ENCODE measurements at regions not wholly inside any gene's neighbourhood (a gene's known extent, or its start where the extent isn't known, plus 50 kb on each side); places are given as distances from the start of the nearest gene placed in this dataset.

DNA sequence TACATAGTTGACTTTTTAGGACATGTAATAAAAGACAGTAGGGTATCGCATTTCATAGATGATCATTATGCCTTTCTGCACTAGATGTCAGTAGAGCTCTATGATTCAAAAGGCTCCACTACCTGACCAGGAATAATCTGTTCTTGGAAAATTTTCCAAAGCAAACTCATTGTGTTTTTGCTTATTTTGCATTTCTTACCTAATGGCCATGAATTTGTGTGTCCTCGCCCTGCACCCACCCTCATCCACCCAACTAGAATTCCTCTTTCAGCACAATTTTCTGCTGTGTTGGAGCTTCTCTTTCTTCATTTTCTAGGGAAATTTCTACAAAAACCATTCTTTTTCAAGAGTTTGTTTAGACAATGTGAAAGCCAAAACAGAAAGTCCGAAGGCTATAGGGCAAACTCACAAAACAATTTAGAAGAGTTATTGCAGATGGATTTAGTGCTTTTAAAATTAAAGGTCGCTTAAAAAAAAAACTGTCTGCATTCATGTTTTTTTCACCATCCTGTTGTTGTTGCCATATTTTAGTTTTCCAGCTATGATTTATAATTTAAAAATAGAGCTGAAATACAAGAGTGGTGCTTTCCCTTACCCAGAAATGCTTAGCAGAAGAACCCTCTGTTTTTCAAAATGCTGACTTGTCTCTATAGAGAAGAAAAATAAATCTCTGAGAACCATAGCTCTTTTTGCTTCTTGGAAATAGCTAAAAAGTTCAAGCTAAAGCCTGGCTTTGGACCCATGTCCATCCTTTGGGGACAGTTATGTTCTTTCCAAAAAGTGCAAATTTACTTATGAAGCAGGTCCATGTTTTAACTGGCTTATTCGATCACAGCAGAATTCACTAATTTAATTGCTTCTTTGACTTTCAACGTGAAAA is 183.7 kb downstream of the SPATA18 start:
- DNase-seq, result no peak

DNA sequence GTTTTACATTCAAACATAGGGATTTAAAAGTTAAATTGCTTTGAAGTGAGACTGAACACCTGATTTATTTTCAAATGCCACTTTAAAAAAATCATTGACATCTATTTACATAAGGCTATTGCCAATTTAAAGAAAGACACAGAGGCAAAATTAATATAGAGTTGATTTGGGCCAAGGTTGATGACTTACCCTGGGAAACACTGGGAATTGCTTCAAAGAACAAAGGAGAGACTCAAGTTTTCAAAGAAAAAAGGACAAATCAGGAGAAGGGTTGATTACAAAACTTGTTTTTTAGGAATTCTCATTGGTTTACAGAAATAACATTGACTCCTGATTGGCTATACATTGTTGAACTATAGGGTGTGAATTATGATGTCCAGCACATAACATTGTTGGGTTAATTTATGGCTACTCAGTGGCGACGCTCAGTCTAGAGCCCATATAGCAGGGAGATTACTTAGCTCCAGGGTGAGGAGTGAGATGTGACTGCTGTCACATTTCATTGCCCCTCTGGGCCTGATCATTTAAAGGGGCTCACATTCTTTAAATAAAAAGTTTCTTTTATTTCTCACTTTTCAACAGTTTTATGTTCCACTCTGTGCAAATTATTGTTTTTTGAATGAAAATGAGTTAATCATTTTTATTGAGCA is 184.6 kb downstream of the SPATA18 start:
- DNase-seq, result no peak

DNA sequence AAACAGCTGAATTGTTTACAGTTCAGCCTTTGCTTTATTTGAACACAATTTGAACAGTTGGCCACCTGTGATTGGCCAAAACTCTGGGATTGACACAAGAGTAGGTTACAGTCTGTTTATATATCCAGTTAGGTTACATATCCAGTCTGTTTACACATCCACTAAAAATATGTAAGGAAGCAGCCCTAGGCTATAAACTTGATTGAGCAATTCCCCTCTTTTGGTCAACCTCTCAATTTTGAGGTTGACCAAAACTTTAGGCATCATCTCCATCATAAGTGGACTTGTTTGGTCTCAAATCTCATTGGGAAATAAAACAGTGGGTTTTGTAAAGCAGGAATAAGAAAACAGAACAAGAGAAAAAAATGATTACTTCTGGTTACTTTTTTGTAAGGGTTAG is 190.8 kb downstream of the SPATA18 start:
- no peak for DNase-seq

DNA sequence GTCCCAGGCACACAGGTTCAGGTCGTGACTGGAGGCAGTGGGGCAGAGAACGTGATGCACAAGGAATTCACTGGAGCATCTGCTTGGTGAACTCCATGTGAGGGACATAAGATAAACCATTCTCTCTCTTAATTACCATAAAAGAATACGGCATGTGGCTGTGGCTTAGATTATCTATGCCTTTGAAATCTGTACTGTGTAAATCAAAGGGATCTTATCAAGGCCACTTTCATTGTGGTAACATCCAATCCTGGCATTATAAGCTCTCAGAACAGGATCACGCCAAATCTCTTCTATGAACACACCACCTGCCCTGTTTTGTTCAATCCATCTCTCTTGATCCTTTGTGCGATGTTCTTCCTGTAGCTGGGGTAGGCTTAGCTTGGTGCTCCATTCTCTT is 192.3 kb downstream of the SPATA18 start:
- DNase-seq, result no peak

DNA sequence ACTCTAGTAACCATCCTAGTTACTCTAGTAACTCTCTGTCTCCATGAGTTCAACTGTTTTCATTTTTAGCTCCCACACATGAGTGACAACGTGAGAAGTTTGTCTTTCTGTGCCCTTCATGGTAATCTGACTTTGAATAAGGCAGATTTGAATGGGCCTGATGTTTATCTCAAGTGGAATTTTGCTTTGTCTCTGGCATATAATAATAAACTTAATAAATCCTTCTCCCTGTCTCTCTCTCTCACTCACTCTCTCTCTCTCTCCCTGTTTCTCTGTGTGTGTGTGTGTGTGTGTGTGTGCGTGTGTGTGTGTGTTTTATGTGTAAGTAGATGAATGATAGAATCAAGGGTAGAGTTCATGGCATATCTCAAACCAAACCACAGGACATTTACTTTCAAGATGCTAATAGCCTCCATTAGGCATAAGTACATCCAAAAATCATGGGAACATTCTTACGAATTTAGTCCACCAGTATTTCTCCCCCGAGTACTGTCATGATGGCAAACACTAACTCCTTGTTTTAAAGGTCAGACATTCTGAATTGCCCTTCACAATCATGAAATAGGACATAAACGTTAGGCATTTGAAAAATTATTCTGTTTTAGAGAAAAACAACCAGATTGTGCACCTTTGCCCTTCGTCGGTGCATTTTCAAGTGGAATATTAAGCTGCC is 193.1 kb downstream of the SPATA18 start:
- DNase-seq, result no peak

DNA sequence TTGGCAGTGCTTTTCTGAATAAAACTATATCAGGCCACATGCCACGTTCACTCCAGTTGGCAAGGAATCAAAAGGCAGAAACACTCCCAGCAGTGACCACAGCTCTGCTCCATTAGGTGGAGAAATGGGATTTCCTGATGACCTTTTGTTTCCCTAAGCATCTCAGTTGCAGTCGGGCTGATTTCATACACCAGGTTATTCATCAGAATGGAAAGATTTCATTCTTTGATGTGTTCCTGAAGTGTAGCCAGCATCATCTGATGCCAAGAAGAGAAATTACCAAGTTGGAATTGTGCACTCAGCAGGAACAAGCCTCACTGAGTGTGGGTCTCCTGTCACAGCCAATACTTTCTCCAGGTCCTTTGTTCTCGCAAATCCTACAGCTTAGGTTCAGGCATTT is 193.7 kb downstream of the SPATA18 start:
- no peak for DNase-seq

DNA sequence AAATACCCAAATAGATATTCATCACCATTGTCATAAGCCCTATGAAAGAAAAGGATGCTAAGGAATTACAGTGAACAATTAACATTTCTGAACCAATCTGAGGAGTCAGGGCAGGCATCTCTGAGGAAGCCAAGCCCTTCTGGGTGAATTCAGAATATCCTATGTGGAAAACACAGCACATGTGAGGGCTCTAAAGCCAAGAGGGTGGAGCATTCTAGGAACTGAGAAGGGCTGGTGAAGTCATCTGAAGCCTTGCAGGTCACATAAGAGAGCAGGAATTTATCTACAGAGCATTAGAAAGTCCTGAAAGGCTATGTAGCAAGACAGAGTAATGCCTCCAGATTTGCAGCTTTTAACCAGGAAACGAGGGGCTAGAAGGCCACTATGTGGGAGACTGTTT is 195.7 kb downstream of the SPATA18 start:
- DNase-seq, result no peak

DNA sequence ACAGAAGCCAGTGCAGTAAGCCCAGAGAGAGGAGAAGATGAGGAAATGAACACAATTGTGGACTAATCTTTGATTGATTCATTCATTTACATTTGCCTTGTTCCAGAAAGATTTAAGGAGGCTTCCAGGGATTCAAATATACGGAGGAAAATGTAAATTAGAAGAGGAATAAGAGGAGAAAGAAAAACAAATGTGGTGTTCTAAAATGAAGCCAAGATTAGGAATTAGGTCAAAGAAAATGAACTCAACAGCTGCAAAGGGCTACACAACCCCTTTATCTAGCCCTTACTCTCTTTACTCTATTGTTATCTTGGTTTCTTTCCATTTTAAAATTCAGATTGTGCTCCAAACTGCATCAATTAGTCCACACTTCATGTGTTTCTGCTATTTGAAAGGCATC is 196.8 kb downstream of the SPATA18 start:
- no peak for DNase-seq

DNA sequence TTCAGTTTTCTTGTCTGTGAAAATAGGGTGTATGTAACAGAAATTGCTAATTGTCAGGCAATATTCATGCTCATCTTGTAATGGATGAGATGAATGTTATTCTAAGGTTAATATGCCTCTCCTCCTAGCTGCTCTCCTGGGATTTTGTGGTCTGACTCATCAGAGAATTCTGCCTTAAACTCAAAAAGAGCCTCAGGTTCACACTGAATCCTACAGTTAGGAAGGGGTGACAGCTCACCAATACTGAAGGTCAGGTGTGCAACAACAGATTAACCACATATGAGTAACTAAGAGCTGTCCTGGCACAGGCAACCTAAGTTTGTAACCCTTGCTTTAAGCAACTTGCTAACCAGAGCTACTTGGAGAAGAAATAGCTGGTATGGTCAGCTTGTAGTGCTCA is 197.7 kb downstream of the SPATA18 start:
- no peak for DNase-seq

DNA sequence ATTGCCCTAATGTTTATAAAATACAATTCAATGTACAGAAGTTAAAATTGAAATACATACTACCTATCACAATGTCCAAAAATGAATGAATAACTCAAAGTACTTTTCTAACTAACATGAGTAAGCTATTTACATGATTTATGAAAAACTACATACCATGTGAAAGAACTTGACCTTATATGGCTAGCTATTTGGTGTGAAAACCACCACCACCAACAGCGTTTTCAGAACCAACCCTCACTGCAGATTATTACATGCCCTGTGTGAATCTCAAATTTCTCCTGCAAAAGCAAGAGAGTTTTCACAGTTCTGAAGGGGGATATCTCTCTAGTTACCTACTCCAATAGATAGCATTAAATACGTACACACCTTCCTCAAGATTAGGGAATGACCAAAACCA is 198.5 kb downstream of the SPATA18 start:
- no peak for DNase-seq

DNA sequence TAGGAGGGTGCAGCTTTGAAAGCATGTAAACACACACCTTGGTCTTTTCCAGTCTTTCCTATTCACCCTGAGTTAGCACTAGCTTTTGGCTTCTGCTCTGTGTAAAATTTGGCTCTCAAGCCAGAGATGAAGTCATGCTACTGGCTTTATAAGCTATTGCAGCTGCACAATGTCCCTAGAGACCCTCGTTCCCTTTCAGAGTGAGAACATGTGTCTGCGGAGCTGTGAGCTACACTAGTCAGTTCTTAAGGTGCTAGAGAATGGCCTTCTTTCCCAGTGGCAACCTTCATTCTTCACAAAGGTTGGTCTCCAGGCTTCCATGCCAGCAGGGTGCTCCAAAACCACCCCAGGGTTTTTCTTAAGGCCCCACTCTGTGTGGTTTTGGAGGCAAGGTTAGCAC is 199.1 kb downstream of the SPATA18 start:
- no peak for DNase-seq

DNA sequence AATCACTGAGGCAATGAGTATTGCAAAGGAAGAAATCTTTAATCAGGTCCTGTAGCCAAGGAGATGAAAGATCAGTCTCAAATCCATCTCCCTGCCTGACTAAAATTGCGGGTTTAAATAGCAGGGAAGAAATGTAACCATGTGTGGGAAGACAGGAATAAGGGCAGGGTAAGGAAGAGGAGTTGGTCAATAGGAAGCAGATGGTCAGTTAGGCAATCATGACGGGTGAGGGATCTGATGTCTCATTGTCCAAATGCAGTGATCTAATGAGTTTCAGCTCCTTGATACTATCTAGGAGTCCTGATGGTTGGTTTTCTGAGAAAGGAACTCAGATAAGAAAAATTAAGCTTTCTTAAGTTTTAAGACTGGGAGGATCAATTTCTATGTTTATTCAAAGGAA is 200.8 kb downstream of the SPATA18 start:
- DNase-seq, result no peak

DNA sequence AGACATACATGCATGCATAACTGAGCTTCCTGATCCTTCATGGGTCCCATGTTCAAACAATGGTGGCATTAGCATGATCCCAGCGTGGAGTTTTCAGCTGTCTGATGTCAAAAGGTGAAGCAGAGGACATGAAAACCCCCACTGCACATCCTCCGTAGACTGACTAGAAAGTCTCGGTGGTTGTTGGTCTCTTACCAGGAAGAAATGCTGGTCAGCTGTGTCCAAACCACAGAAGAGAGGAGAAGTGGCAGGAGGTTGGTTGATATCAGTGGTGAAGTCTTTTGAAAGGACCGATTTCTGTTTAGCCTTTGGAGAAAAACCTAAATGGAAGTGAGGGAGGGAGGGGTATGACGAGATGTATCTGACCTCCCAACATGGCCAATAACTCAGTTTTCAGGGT is 201.9 kb downstream of the SPATA18 start:
- no peak for DNase-seq

DNA sequence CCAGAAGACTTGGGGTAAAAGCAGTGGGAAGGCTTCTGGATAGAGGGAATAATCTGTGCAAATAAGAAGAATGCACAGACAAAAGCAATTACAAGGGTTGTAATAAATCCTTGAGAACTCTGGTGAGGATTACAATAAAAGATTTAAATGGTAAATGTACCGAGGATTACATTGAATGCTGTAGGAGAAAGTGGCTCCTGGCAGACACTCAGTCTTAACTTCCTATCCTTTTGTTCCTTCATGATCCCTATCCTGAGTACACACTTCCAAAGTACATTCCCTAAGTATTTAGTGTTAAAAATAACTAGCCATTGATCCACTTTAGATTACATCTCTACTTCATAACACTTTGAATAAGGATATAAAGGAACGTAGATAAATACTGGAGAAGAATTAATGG is 205.4 kb downstream of the SPATA18 start:
- no peak for DNase-seq

DNA sequence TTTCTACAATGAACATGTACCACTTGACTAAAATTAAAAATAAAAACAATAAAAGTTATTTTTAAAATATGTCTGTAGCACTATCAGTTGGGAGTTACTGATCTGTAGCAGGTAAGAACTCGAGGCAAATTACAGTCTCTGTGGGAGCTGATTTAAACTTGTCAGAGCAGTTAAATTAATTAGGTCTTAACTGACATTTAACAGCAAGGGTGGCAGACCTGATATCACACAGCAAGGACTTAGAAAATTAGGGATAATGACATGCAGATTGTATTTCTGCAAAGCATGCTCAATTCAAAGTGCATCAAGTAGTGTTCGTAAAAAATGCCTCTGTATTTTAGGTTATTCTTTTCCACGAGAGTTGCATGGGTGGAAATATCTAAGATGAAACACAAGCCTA is 208.9 kb downstream of the SPATA18 start:
- no peak for DNase-seq

DNA sequence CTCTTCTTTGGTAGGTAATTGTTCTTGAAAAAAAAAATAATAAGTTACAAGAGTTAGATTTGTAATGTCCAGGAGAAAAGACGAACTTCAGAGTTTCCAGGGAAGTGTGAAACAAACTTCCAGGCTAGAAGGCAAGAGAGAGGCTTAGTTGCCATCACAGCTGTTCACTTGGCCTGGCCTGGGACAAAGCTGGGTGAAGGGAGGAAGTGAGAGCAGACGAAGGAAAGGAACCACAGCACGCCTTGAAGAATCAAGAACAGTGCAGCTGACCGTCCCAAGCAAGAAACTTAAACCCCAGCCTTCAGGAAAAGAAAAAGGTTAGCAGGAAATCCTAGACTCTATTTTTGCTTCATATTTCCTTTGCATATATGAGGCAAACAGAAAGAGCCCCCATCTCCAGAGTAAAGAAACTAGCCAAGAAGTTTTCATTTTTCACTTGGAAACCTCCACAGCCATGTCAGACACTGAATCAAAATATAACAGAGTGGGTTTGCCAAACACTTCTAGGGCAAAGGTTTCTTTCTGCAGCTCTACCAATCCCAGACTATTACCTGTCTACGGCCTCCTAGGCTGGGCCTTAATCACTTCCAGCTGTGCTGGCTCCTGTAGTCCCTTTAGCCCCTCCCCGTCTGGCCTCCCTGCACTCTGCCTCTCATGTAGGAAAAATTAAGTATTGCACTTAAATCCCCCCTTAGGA is 209.6 kb downstream of the SPATA18 start:
- DNase-seq, result no peak

DNA sequence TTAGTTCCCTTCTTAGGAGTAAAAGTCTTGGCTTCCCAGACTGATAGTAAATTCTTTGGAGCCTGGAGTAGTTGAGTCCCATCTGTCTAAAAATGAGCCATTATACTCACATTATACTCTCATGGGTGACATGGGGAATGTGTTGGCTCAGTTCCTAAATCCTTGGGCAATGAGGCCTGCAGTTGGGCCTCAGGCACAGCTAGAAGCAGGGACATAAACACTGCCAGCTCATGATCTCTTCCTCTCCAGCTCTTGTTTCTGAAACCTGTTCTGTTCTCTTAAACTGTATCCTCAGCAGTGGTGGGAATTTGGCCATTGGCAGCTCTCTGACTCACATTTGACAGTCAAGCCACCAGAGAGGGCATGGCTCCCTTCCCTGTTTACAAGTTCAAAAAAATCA is 212.5 kb downstream of the SPATA18 start:
- DNase-seq, result no peak

DNA sequence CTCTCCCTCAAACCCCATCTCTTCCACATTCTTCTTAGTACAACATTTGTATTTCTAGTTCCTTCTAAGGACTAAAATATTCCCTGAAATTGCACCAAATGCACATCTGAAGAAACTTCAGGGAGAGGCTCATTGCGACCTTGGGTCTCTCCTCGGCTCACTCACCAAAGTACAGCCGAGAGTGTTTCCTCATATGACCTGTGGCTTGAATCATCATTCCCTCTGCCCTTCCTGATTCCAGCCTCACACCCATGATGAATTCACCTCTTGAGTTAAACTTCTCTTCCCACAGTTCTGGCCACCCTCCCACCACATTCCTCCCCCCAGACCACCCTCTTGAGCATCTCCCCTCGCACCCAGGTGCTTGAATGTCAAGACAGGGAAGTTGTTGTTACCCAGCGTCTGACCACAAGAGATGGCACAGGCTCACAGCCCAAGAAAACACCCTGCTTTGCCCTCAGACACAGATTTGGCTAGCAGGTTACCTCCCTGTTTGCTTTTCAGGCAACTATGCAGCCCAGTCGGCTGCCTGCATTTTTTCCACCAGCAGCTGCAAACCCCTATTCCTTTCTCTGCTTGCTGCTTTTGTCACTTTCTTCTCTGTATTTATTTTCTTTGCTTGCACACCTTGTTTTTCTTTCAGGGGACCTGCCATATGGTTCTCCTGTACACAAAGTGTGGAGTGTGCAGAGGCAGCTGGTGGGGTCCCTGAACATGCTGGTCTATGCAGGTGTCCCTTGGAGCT is 214.8 kb downstream of the SPATA18 start:
- DNase-seq, result no peak

DNA sequence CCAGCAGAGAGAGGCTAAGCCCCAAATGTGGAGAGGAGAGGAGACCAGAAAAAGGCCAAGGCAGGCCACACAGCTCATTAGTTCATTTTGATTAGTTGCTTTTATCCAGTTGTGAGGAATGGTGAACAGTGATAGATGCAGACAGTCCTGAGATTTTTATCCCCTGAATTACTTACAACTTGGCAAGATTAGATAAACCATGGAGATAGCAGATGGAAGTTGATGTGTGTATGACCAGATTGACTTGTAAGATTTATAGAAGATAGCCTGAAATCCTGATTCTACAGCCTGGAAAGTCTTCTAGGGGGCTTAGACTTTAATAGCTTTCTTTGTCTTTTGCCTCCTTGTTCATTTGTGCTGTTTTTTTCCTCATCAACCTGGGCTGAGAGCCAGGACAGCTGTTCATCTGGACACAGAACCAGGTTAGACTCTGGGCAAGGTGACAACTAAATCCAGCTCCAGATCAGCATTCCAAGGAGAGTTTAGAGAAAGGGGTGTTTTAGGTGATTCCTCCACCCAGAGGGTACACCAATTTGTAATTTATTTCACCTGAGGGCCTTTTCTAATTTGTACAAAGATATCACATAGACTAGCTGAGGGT is 215.5 kb downstream of the SPATA18 start:
- DNase-seq, result no peak

DNA sequence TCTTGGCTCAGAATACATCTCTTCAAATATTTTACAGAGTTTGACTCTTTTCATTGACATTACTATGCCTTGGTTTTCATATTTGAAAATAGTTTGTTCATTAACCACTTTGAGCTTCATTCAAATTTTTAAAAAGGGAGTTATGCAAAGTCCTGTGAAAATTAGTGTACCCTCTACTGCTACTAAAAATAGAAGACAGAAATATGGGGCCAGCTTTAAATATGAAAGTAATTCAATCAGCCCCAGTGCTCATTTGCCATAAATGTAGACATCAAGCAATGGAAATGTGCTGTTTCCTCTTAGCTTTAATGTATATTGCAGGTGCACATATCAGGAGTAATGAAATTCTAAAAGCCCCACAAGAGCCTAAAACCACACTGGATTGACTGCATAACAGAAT is 218.7 kb downstream of the SPATA18 start:
- DNase-seq, result no peak

DNA sequence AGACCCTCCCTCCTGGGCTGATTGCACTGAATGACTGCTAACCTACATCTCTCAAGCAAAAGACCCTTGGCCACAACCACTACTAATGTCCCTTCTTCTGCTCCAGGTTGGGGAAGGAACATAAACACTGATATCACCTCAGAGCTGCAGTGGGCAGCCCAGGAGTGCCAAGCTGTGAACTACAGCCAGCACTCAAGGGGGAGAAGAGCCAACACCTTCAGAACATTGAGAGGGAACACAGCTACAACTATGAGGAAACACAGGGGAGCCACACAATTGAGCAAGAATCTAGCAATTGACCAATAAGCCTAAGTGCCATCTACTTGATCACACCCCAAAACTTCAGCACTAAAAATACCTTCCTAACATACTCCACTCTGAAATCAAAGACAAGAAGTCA is 222.8 kb downstream of the SPATA18 start:
- DNase-seq, result no peak

DNA sequence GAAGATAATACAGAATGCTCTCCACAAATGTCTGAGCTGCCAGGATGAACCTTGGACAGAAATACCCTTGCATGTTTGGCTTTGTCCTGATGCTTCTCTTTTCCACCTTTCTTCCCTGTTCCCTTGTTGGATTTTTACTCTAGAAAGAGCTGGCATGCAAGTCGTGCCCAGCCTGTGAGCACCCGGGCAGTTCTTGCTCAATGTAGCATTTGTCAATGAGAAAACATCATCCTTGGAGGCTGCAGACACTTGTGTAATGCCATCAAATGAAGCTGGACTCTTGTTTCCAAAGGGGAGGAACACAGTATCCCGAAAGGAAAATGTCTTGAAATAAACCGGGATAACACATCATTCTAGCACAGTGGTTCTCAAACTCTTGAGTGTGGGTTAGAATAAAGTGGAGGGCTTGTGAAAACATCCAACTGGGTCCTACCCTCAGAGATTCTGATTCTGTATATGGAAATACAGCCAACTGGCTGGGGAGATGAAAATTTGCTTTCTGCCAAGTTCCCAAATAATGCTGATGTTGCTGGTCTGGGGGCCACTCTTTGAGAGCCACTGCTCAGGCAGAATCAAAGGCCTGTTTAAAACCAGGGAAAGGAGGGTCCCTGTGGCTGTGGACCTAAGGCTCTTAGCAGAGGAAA is 237.2 kb downstream of the SPATA18 start:
- DNase-seq, result no peak

Data from cortex of kidney (tissue), 1 donor.